ENCODE measurements at regions not wholly inside any gene's neighbourhood (a gene's known extent, or its start where the extent isn't known, plus 50 kb on each side); places are given as distances from the start of the nearest gene placed in this dataset.

DNA sequence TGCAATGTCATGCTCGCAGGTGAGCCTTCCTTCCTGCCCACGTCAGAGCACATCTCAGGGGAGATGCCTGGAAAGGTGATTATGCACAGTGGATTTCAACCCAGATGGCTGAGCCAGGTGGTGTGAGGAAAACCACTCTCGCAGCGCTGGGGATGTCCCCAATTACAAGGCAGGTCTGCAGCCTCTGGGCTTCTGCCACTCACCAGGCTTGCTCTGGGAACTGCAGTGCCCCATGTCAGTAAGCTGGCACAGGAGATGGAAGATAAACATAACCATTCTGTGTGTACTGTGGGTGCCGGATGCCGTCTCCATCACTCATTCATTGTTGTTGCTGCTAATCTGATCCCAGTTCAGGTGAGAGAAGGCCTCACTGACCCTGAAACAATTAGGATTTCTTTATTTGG, 222.9 kb upstream of the PITRM1 start:
- H3K27ac ChIP-seq: no peak overlapping the region
- H3K4me1 ChIP-seq: no peaks in the 10 kb centered on the region
- no peak overlapping the region for H3K4me3 ChIP-seq
- no peak for DNase-seq
- intact Hi-C loops (cut with DNase I; ENCODE audit: low total_unique reads): no loop called here
- no peaks in the 10 kb centered on the region for H3K27me3 ChIP-seq
- TF ChIP-seq, protein P1, sequence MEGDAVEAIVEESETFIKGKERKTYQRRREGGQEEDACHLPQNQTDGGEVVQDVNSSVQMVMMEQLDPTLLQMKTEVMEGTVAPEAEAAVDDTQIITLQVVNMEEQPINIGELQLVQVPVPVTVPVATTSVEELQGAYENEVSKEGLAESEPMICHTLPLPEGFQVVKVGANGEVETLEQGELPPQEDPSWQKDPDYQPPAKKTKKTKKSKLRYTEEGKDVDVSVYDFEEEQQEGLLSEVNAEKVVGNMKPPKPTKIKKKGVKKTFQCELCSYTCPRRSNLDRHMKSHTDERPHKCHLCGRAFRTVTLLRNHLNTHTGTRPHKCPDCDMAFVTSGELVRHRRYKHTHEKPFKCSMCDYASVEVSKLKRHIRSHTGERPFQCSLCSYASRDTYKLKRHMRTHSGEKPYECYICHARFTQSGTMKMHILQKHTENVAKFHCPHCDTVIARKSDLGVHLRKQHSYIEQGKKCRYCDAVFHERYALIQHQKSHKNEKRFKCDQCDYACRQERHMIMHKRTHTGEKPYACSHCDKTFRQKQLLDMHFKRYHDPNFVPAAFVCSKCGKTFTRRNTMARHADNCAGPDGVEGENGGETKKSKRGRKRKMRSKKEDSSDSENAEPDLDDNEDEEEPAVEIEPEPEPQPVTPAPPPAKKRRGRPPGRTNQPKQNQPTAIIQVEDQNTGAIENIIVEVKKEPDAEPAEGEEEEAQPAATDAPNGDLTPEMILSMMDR (IDR thresholded peaks at IDR 0.05): no peak
- no peak for TF ChIP-seq POLR2A (IDR thresholded peaks at IDR 0.05)
- WGBS, 2 donors: 87 to 89% methylated on average over 6 of the region's 6 CpGs
- no peaks in the 10 kb centered on the region for H3K9me3 ChIP-seq
- H3K36me3 ChIP-seq (ENCODE audit: low read depth, missing control alignments): no peaks in the 10 kb centered on the region

DNA sequence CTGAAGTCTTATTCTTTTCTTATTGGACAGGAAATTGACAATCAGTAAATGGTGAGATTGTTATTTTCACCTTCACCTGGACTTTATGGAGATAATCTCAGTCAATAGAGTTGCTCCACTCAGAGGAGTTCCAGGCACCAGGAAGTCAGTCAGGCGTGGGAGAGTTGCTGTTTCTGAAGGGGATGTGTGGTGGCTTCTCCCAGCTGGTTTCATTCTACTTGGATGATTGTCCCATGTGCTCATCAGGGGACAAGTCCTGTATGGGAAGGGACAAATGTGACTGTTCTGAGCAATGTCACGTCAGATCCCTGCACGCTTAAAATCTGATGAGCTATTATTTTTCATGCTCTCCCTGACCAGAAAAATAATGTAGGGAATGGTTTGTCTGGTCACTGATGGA, 222.5 kb upstream of the PITRM1 start:
- Histone ChIP-seq H3K27ac (no peak overlapping the region), H3K4me3 (no peak overlapping the region), H3K36me3 (ENCODE audit: low read depth, missing control alignments) (no peaks in the 10 kb centered on the region), H3K27me3 (no peaks in the 10 kb centered on the region), H3K4me1 (no peaks in the 10 kb centered on the region), H3K9me3 (no peaks in the 10 kb centered on the region)
- intact Hi-C loops (cut with DNase I; ENCODE audit: low total_unique reads): no loop called here
- TF ChIP-seq, protein P1 (IDR thresholded peaks at IDR 0.05): no peak
- no peak for TF ChIP-seq POLR2A (IDR thresholded peaks at IDR 0.05)
- 94 to 97% methylated on average over 3 of the region's 3 CpGs for WGBS, 2 donors
- DNase-seq: no peak

DNA sequence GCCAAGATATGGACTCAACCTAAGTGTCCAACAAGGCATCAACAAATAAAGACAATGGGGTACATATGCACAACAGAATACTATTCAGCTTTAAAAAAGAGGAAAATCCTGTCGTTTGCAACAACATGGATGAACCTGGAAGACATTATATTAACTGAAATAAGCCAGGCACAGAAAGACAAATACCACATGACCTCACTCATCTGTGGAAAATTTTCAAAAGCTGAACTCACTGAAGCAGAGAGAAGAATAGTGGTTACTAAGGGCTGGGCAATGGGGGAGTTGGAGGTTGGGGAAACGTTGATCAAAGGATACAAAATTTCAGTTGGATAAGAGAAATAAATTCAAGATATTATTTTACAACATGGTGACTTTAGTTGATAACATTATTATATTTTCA, 221.4 kb upstream of the PITRM1 start:
- H3K27ac ChIP-seq: no peak overlapping the region

DNA sequence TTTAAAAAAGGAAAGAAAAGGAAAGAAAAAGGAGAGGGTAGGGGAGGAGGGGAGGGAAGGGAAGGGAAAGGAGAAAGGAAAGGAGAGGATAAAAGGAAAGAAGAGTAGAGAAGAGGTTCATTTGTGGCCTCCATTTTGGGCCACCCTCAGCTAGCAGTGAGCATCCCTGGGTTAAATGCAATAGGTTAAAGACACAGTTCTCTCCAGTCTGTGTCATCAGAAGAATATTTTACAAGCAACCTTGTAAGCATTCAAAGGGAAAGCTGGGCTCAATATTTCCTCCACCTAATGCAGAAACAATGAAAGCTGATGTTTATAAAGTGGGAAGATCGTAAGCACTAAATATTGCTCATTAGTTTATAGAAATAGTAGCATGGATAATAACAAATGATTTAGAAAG, 219.1 kb upstream of the PITRM1 start:
- Histone ChIP-seq H3K4me1 (no peaks in the 10 kb centered on the region), H3K36me3 (ENCODE audit: low read depth, missing control alignments) (no peaks in the 10 kb centered on the region), H3K27ac (no peak overlapping the region), H3K9me3 (no peaks in the 10 kb centered on the region), H3K27me3 (no peaks in the 10 kb centered on the region), H3K4me3 (no peak overlapping the region)
- intact Hi-C loops (cut with DNase I; ENCODE audit: low total_unique reads): no loop called here
- TF ChIP-seq, protein P1 (IDR thresholded peaks at IDR 0.05): no peak
- TF ChIP-seq POLR2A (IDR thresholded peaks at IDR 0.05): no peak
- WGBS, 2 donors: 93 to 97% methylated on average over 1 of the region's 1 CpG
- DNase-seq: no peak

More for the DNA sequence above, 221.4 kb upstream of the PITRM1 start:
- H3K27me3 ChIP-seq: no peaks in the 10 kb centered on the region
- no peaks in the 10 kb centered on the region for H3K4me1 ChIP-seq
- no peaks in the 10 kb centered on the region for H3K9me3 ChIP-seq
- WGBS, 2 donors: 59 to 63% methylated on average over 2 of the region's 2 CpGs
- intact Hi-C loops (cut with DNase I; ENCODE audit: low total_unique reads): no loop called here
- TF ChIP-seq, protein P1 (IDR thresholded peaks at IDR 0.05): no peak
- TF ChIP-seq POLR2A (IDR thresholded peaks at IDR 0.05): no peak
- no peak for DNase-seq
- no peaks in the 10 kb centered on the region for H3K36me3 ChIP-seq (ENCODE audit: low read depth, missing control alignments)
- H3K4me3 ChIP-seq: no peak overlapping the region

DNA sequence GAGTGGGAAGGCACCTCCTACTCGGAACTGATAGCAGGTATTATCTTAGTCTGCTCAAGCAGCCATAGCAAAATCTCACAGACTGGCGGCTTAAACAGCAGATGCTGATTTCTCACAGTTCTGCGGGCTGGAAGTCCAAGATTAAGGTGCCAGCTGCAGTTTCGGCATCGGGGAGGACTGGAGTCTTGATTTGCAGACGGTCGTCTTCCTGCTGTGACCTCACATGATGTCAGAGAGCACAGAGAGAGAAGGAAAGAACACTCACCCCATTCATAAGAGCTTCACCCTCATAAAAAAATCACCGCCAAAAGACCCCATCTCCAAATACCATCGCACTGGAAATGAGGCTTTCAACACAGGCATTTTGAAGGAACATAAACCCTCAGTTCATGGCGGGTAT, 216.5 kb upstream of the PITRM1 start:
- no peaks in the 10 kb centered on the region for H3K27me3 ChIP-seq
- H3K4me1 ChIP-seq: no peaks in the 10 kb centered on the region
- WGBS, 2 donors: 35 to 56% methylated on average over 10 of the region's 10 CpGs
- H3K36me3 ChIP-seq (ENCODE audit: low read depth, missing control alignments): no peaks in the 10 kb centered on the region
- TF ChIP-seq, protein P1 (IDR thresholded peaks at IDR 0.05): no peak
- no peak for TF ChIP-seq POLR2A (IDR thresholded peaks at IDR 0.05)
- H3K4me3 ChIP-seq: no peak overlapping the region
- intact Hi-C loops (cut with DNase I; ENCODE audit: low total_unique reads): no loop called here
- no peak for DNase-seq
- H3K9me3 ChIP-seq: no peaks in the 10 kb centered on the region
- no peak overlapping the region for H3K27ac ChIP-seq
